ENCODE measurements at regions not wholly inside any gene's neighbourhood (a gene's known extent, or its start where the extent isn't known, plus 50 kb on each side); places are given as distances from the start of the nearest gene placed in this dataset.

- H3K36me3 ChIP-seq (replicated peaks in 1 of 2; ENCODE audit: control insufficient read depth in 1 of 2, insufficient read depth in 2 of 2, low read length in 2 of 2): no peaks in the 10 kb centered on the region
- no peaks in the 10 kb centered on the region for H4K20me1 ChIP-seq (ENCODE audit: insufficient read depth, low read length)
- 67% methylated on average over 40 of the region's 42 CpGs for WGBS (ENCODE audit: low lambda C conversion rate)
These were observed 963.5 kb upstream of the SLC35B3 start for GRCh38 chr6:9398767-9399373.

More at GRCh38 chr6:9398767-9399373, 963.5 kb upstream of the SLC35B3 start:
- no peak overlapping the region for H2AFZ ChIP-seq (ENCODE audit: low read length)
- no peaks in the 10 kb centered on the region for H3K79me2 ChIP-seq (ENCODE audit: insufficient read depth, low read length)
- in situ Hi-C loops (cut with HindIII; ENCODE audit: extremely low pct_ligation_motif_present, low pct_unique_long_range_greater_than_20kb) (no loop called here), intact Hi-C loops (cut with micrococcal nuclease; ENCODE audit: unreplicated experiment) (no loop called here)
- DNase-seq (ENCODE audit: low spot score) (no peak), FAIRE-seq (no peak), ATAC-seq (no peak)
- H3K4me1 ChIP-seq (ENCODE audit: insufficient read depth, low read length): no peaks in the 10 kb centered on the region
- TF ChIP-seq, protein P1, sequence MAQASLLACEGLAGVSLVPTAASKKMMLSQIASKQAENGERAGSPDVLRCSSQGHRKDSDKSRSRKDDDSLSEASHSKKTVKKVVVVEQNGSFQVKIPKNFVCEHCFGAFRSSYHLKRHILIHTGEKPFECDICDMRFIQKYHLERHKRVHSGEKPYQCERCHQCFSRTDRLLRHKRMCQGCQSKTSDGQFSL (CRISPR knock-in tag; IDR thresholded peaks at IDR 0.05): no peak
- TF ChIP-seq ZNF678 (CRISPR knock-in tag; IDR thresholded peaks at IDR 0.05) (no peak), POGK (CRISPR knock-in tag; conservative IDR thresholded peaks at IDR 0.05) (no peak), REXO4 (CRISPR knock-in tag; IDR thresholded peaks at IDR 0.05; ENCODE audit: borderline replicate concordance) (no peak), ARNT2 (CRISPR knock-in tag; IDR thresholded peaks at IDR 0.05; ENCODE audit: low read depth) (no peak), HMG20A (CRISPR knock-in tag; IDR thresholded peaks at IDR 0.05; ENCODE audit: borderline replicate concordance) (no peak), ZBTB8A (CRISPR knock-in tag; IDR thresholded peaks at IDR 0.05; ENCODE audit: borderline replicate concordance, low read depth) (no peak), HOXA3 (CRISPR knock-in tag; IDR thresholded peaks at IDR 0.05) (no peak), NBN (conservative IDR thresholded peaks at IDR 0.05) (no peak), ZNF576 (CRISPR knock-in tag; IDR thresholded peaks at IDR 0.05) (no peak), MAFG (CRISPR knock-in tag; IDR thresholded peaks at IDR 0.05) (no peak)
- TF ChIP-seq, protein P2, sequence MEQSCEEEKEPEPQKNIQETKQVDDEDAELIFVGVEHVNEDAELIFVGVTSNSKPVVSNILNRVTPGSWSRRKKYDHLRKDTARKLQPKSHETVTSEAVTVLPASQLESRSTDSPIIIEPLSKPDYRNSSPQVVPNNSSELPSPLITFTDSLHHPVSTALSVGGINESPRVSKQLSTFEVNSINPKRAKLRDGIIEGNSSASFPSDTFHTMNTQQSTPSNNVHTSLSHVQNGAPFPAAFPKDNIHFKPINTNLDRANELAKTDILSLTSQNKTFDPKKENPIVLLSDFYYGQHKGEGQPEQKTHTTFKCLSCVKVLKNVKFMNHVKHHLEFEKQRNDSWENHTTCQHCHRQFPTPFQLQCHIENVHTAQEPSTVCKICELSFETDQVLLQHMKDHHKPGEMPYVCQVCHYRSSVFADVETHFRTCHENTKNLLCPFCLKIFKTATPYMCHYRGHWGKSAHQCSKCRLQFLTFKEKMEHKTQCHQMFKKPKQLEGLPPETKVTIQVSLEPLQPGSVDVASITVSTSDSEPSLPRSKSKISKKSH (CRISPR knock-in tag; IDR thresholded peaks at IDR 0.05; ENCODE audit: borderline replicate concordance): no peak
- no peak overlapping the region for H3K27ac ChIP-seq (ENCODE audit: extremely low read length, insufficient read depth, low read length)
- no peak overlapping the region for H3K4me3 ChIP-seq (replicated peaks in 1 of 3; ENCODE audit: insufficient read depth in 1 of 3, low read depth in 2 of 3, low read length in 3 of 3)
- BruUV-seq (replicated peaks): no TSS peak
- CTCF ChIA-PET (ENCODE audit: low intra/inter-chr PET ratio, low total read pairs): no interaction called here
- no peak overlapping the region for H3K4me2 ChIP-seq (ENCODE audit: low read depth, low read length)
- H3K9ac ChIP-seq (ENCODE audit: insufficient read depth, low read depth, low read length): no peak overlapping the region
- H3K9me3 ChIP-seq (ENCODE audit: low read length): no peaks in the 10 kb centered on the region
- no peaks in the 10 kb centered on the region for H3K27me3 ChIP-seq (ENCODE audit: control insufficient read depth in 1 of 2, insufficient read depth in 2 of 2, low read length in 2 of 2)
- POLR2A ChIA-PET: no interaction called here

All from HepG2 (cell line).